ENCODE measurements at regions not wholly inside any gene's neighbourhood (a gene's known extent, or its start where the extent isn't known, plus 50 kb on each side); places are given as distances from the start of the nearest gene placed in this dataset.

DNA sequence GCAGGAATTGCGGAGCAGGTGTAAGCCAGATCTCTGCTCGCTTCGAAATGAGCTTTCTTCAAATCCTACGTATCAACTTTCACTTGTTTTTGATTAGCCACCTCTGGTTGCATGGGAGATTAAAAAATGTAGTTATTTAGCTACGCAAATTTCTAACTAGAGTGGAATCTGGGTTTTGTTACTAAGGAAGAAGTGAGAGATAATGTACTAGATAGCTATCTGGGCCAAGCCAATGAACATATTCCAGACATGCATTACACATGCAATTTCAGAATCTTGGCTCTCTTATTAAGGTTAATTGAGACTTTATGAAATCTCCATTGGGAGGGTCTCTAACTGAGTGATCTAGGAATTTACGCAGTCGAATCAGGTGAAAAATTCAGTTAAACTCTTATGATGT lies 765.7 kb downstream of the DIPK2A start:
- no peak overlapping the region for H2AFZ ChIP-seq (ENCODE audit: control insufficient read depth, low read length)
- no peaks in the 10 kb centered on the region for H3K79me2 ChIP-seq (ENCODE audit: control insufficient read depth, insufficient read depth, low read length)
- dilution Hi-C loops (cut with MboI; ENCODE audit: extremely low pct_ligation_motif_present, low sequenced_read_pairs): no loop called here

GRCh38 chr3:144743225-144743668 lies 771.6 kb downstream of the DIPK2A start:
- no peak overlapping the region for H3K4me2 ChIP-seq (ENCODE audit: control insufficient read depth, extremely low read depth, insufficient read depth, low read depth, low read length)
- dilution Hi-C loops (cut with MboI; ENCODE audit: extremely low pct_ligation_motif_present, low sequenced_read_pairs): no loop called here
- FAIRE-seq: no peak

More for the DNA sequence above, 765.7 kb downstream of the DIPK2A start:
- Histone ChIP-seq H3K9me1 (ENCODE audit: control insufficient read depth, extremely low read depth, insufficient read depth, low read length) (no peaks in the 10 kb centered on the region), H3K4me2 (ENCODE audit: control insufficient read depth, extremely low read depth, insufficient read depth, low read depth, low read length) (no peak overlapping the region), H3K27me3 (ENCODE audit: control insufficient read depth, extremely low read depth, insufficient read depth, low read length) (no peaks in the 10 kb centered on the region), H3K36me3 (ENCODE audit: control insufficient read depth in 2 of 2, extremely low read depth in 1 of 2, insufficient read depth in 2 of 2, low read length in 2 of 2) (no peaks in the 10 kb centered on the region), H3K27ac (ENCODE audit: control insufficient read depth, insufficient read depth, low read length) (no peak overlapping the region), H3K4me3 (ENCODE audit: control insufficient read depth in 2 of 3, extremely low read depth in 1 of 3, insufficient read depth in 2 of 3, low read depth in 1 of 3, low read length in 3 of 3) (no peak overlapping the region), H3K9me3 (ENCODE audit: control insufficient read depth, low read depth, low read length) (no peaks in the 10 kb centered on the region), H3K9ac (ENCODE audit: control insufficient read depth, extremely low read depth, insufficient read depth, low read length) (no peak overlapping the region), H4K20me1 (ENCODE audit: control insufficient read depth, extremely low read depth, insufficient read depth, low read length) (no peaks in the 10 kb centered on the region), H3K4me1 (ENCODE audit: control insufficient read depth, extremely low read depth, insufficient read depth, low read length) (no peaks in the 10 kb centered on the region)
- FAIRE-seq (no peak), DNase-seq (ENCODE audit: low read depth, low spot score) (no peak)
- TF ChIP-seq, protein P1, sequence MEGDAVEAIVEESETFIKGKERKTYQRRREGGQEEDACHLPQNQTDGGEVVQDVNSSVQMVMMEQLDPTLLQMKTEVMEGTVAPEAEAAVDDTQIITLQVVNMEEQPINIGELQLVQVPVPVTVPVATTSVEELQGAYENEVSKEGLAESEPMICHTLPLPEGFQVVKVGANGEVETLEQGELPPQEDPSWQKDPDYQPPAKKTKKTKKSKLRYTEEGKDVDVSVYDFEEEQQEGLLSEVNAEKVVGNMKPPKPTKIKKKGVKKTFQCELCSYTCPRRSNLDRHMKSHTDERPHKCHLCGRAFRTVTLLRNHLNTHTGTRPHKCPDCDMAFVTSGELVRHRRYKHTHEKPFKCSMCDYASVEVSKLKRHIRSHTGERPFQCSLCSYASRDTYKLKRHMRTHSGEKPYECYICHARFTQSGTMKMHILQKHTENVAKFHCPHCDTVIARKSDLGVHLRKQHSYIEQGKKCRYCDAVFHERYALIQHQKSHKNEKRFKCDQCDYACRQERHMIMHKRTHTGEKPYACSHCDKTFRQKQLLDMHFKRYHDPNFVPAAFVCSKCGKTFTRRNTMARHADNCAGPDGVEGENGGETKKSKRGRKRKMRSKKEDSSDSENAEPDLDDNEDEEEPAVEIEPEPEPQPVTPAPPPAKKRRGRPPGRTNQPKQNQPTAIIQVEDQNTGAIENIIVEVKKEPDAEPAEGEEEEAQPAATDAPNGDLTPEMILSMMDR (optimal IDR thresholded peaks at IDR 0.05 in 1 of 3, IDR thresholded peaks at IDR 0.05 in 1 of 3, conservative IDR thresholded peaks at IDR 0.05 in 1 of 3; ENCODE audit: extremely low read depth in 1 of 3, insufficient read depth in 2 of 3, low read length in 3 of 3): no peak
- no peak for TF ChIP-seq EZH2 (IDR thresholded peaks at IDR 0.05; ENCODE audit: low read length)

More at GRCh38 chr3:144743225-144743668, 771.6 kb downstream of the DIPK2A start:
- TF ChIP-seq, protein P1 (optimal IDR thresholded peaks at IDR 0.05 in 1 of 3, IDR thresholded peaks at IDR 0.05 in 1 of 3, conservative IDR thresholded peaks at IDR 0.05 in 1 of 3; ENCODE audit: extremely low read depth in 1 of 3, insufficient read depth in 2 of 3, low read length in 3 of 3): no peak
- TF ChIP-seq EZH2 (IDR thresholded peaks at IDR 0.05; ENCODE audit: low read length): no peak
- Histone ChIP-seq H4K20me1 (ENCODE audit: control insufficient read depth, extremely low read depth, insufficient read depth, low read length) (no peaks in the 10 kb centered on the region), H3K27ac (ENCODE audit: control insufficient read depth, insufficient read depth, low read length) (no peak overlapping the region), H3K27me3 (ENCODE audit: control insufficient read depth, extremely low read depth, insufficient read depth, low read length) (no peaks in the 10 kb centered on the region), H3K9me1 (ENCODE audit: control insufficient read depth, extremely low read depth, insufficient read depth, low read length) (no peaks in the 10 kb centered on the region), H3K4me1 (ENCODE audit: control insufficient read depth, extremely low read depth, insufficient read depth, low read length) (no peaks in the 10 kb centered on the region), H3K79me2 (ENCODE audit: control insufficient read depth, insufficient read depth, low read length) (no peaks in the 10 kb centered on the region), H3K4me3 (ENCODE audit: control insufficient read depth in 2 of 3, extremely low read depth in 1 of 3, insufficient read depth in 2 of 3, low read depth in 1 of 3, low read length in 3 of 3) (no peak overlapping the region), H3K9me3 (ENCODE audit: control insufficient read depth, low read depth, low read length) (no peaks in the 10 kb centered on the region), H3K36me3 (ENCODE audit: control insufficient read depth in 2 of 2, extremely low read depth in 1 of 2, insufficient read depth in 2 of 2, low read length in 2 of 2) (no peaks in the 10 kb centered on the region), H3K9ac (ENCODE audit: control insufficient read depth, extremely low read depth, insufficient read depth, low read length) (no peak overlapping the region), H2AFZ (ENCODE audit: control insufficient read depth, low read length) (no peak overlapping the region)
- no peak for DNase-seq (ENCODE audit: low read depth, low spot score)
